ENCODE measurements at regions not wholly inside any gene's neighbourhood (a gene's known extent, or its start where the extent isn't known, plus 50 kb on each side); places are given as distances from the start of the nearest gene placed in this dataset.

GRCh38 chrX:903116-903515 is 272.5 kb downstream of the SHOX start:
- Histone ChIP-seq H2AK9ac (replicated peaks; ENCODE audit: low read depth, low read length, poor library complexity) (no peak overlapping the region), H3K9me3 (ENCODE audit: control insufficient read depth, insufficient read depth, low read length) (peaks cover 14% of the 10 kb centered on the region), H4K20me1 (ENCODE audit: insufficient read depth, low read length) (no peaks in the 10 kb centered on the region), H3K4ac (ENCODE audit: low read depth, low read length) (no peak overlapping the region), H3K9me1 (ENCODE audit: insufficient read depth, low read length) (no peaks in the 10 kb centered on the region), H3K9ac (ENCODE audit: low read depth, low read length) (no peak overlapping the region), H2BK20ac (ENCODE audit: low read depth, low read length) (no peak overlapping the region), H4K8ac (ENCODE audit: low read depth in 2 of 2, low read length in 2 of 2) (no peak overlapping the region), H2BK15ac (ENCODE audit: low read depth, low read length) (no peak overlapping the region), H4K91ac (ENCODE audit: insufficient read depth, low read depth, low read length) (no peak overlapping the region), H3K27me3 (ENCODE audit: control insufficient read depth, insufficient read depth, low read length) (no peaks in the 10 kb centered on the region), H2AFZ (replicated peaks; ENCODE audit: low read length, poor library complexity) (no peak overlapping the region), H2BK5ac (ENCODE audit: low read depth, low read length, poor library complexity, severe bottlenecking) (no peak overlapping the region), H3K4me2 (ENCODE audit: low read depth, low read length) (no peak overlapping the region), H3K18ac (ENCODE audit: low read depth, low read length) (no peak overlapping the region), H3K56ac (ENCODE audit: extremely low read depth, insufficient read depth, low read length) (no peak overlapping the region), H2AK5ac (ENCODE audit: low read depth, low read length) (no peak overlapping the region), H3K79me1 (ENCODE audit: low read depth in 1 of 2, low read length in 2 of 2) (no peaks in the 10 kb centered on the region), H3K4me3 (ENCODE audit: insufficient read depth, low read depth, low read length) (no peak overlapping the region), H3K14ac (replicated peaks; ENCODE audit: low read depth, low read length) (no peak overlapping the region), H3K27ac (ENCODE audit: insufficient read depth, low read length) (no peak overlapping the region), H4K5ac (ENCODE audit: low read depth, low read length) (no peak overlapping the region), H3K23ac (ENCODE audit: low read depth, low read length) (no peak overlapping the region), H3K4me1 (ENCODE audit: control insufficient read depth, insufficient read depth, low read length) (no peaks in the 10 kb centered on the region), H2BK120ac (ENCODE audit: low read depth, low read length) (no peak overlapping the region), H3K36me3 (ENCODE audit: control insufficient read depth, insufficient read depth, low read length) (no peaks in the 10 kb centered on the region)
- TF ChIP-seq CTCF (conservative IDR thresholded peaks at IDR 0.05; ENCODE audit: low read depth, low read length), result no peak
- no peak for TF ChIP-seq MAFK (IDR thresholded peaks at IDR 0.05; ENCODE audit: low read depth, low read length)
- no peak for TF ChIP-seq RAD21 (IDR thresholded peaks at IDR 0.05; ENCODE audit: low read length)
- no peak for TF ChIP-seq ELK1 (IDR thresholded peaks at IDR 0.05; ENCODE audit: borderline replicate concordance, low read depth, low read length)
- TF ChIP-seq NFE2L2 (IDR thresholded peaks at IDR 0.05; ENCODE audit: low read depth, low read length), result no peak
- TF ChIP-seq MAZ (IDR thresholded peaks at IDR 0.05; ENCODE audit: borderline replicate concordance, low read depth, low read length), result no peak
- TF ChIP-seq BHLHE40 (IDR thresholded peaks at IDR 0.05; ENCODE audit: low read depth, low read length), result no peak
- TF ChIP-seq FOS (IDR thresholded peaks at IDR 0.05; ENCODE audit: low read depth, low read length), result no peak
- TF ChIP-seq USF2 (IDR thresholded peaks at IDR 0.05; ENCODE audit: low read depth, low read length), result no peak
- no peak for TF ChIP-seq POLR2A (IDR thresholded peaks at IDR 0.05; ENCODE audit: low read depth, low read length)
- no peak for TF ChIP-seq MXI1 (IDR thresholded peaks at IDR 0.05; ENCODE audit: borderline replicate concordance, low read depth, low read length)
- TF ChIP-seq CEBPB (IDR thresholded peaks at IDR 0.05; ENCODE audit: low read depth, low read length), result no peak
- TF ChIP-seq RFX5 (IDR thresholded peaks at IDR 0.05; ENCODE audit: low read depth, low read length), result no peak
- TF ChIP-seq RCOR1 (IDR thresholded peaks at IDR 0.05; ENCODE audit: insufficient replicate concordance, low read length), result no peak
- no peak for TF ChIP-seq SMC3 (IDR thresholded peaks at IDR 0.05; ENCODE audit: low read depth, low read length)
- TF ChIP-seq CHD1 (IDR thresholded peaks at IDR 0.05; ENCODE audit: low read depth, low read length), result no peak
- intact Hi-C loops (cut with micrococcal nuclease) (no loop called here), dilution Hi-C loops (cut with HindIII; ENCODE audit: low sequenced_read_pairs, unreplicated experiment) (no loop called here), in situ Hi-C loops (cut with MboI; ENCODE audit: low sequenced_read_pairs) (no loop called here)
- 100% methylated on average over 1 of the region's 15 CpGs; no CpG with 5 or more reads in 1 of the 2 experiments for WGBS, 2 experiments (ENCODE audit: extremely low coverage in 2 of 2, insufficient read length in 1 of 2)
- ATAC-seq (ENCODE audit: low read depth) (no peak), DNase-seq (no peak)
- CTCF ChIA-PET, result no interaction called here
- no TSS peak for BruUV-seq (replicated peaks)
- POLR2A ChIA-PET (ENCODE audit: unreplicated experiment), result no interaction called here
